ENCODE measurements at regions not wholly inside any gene's neighbourhood (a gene's known extent, or its start where the extent isn't known, plus 50 kb on each side); places are given as distances from the start of the nearest gene placed in this dataset.
A peak's percentile ranks its signal among the peaks of the same experiment; 100 is the strongest.
"Not testable (repeated sequence)": the region's sequence is repeated elsewhere in the genome, so short reads cannot be mapped to it uniquely, and the experiment has no call there.

- no peaks in the 10 kb centered on the region for H3K36me3 Mint-ChIP-seq
- no peaks in the 10 kb centered on the region for H3K4me1 Mint-ChIP-seq
- no peak for DNase-seq
- no peak for ATAC-seq
- H3K9me3 Mint-ChIP-seq: peaks cover 0 to 2% (median 0%) of the 10 kb centered on the region in 9 donors
- POLR2A ChIA-PET: no interaction called here
- no peak overlapping the region for H3K4me3 Mint-ChIP-seq
- no peak overlapping the region for H3K27ac Mint-ChIP-seq
- H3K27me3 Mint-ChIP-seq: no peaks in the 10 kb centered on the region
Observed at GRCh38 chrX:4560192-4560591, 846.7 kb upstream of the PRKX start.

- H3K36me3 Mint-ChIP-seq: no peaks in the 10 kb centered on the region
- H3K4me1 Mint-ChIP-seq: no peaks in the 10 kb centered on the region
- peaks cover 0 to under 1% (median 0%) of the 10 kb centered on the region in 5 donors for H3K27me3 Mint-ChIP-seq
- no peaks in the 10 kb centered on the region for H3K9me3 Mint-ChIP-seq
- no peak overlapping the region for H3K27ac Mint-ChIP-seq
- DNase-seq: no peak
- ATAC-seq: no peak
- POLR2A ChIA-PET: no interaction called here
- no peak overlapping the region for H3K4me3 Mint-ChIP-seq
Observed at GRCh38 chrX:4550018-4550417, 836.6 kb upstream of the PRKX start.

GRCh38 chrX:4547213-4547836 lies 833.9 kb upstream of the PRKX start:
- no peaks in the 10 kb centered on the region for H3K4me1 Mint-ChIP-seq
- H3K27ac Mint-ChIP-seq: no peak overlapping the region
- H3K27me3 Mint-ChIP-seq: peaks cover 0 to 6% (median 0%) of the 10 kb centered on the region in 5 donors
- peak in 6 of 10 donors; percentile 1 to 34 (median 14) for DNase-seq
- H3K36me3 Mint-ChIP-seq: no peaks in the 10 kb centered on the region
- POLR2A ChIA-PET: no interaction called here
- ATAC-seq: no peak
- H3K4me3 Mint-ChIP-seq: no peak overlapping the region
- no peaks in the 10 kb centered on the region for H3K9me3 Mint-ChIP-seq

GRCh38 chrX:4546178-4546577 lies 832.7 kb upstream of the PRKX start:
- H3K27me3 Mint-ChIP-seq: peaks cover 0 to 10% (median 0%) of the 10 kb centered on the region in 5 donors
- POLR2A ChIA-PET, H3K36me3 Mint-ChIP-seq, H3K4me3 Mint-ChIP-seq, H3K9me3 Mint-ChIP-seq, H3K4me1 Mint-ChIP-seq, ATAC-seq, H3K27ac Mint-ChIP-seq, DNase-seq: not testable (repeated sequence)

DNA sequence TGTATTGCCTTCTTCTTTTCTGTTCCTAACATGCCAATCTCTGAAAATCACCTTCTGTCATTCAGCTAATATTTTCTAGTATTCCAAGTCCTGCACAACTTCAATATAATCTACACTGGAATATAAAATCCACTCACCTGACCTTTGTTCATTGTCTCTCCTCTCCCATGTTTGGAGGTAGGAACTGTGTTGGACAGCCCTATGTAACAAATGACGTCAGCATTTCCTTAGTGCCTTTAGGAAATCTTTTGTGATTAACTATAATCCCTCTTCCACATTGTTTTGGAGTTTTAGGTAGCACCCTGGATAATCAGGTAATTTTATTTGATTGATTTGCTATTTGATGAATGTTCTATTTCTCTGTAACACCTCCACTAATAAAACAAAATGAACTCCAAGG lies 814.8 kb upstream of the PRKX start:
- Mint-ChIP-seq H3K4me1 (no peaks in the 10 kb centered on the region), H3K36me3 (no peaks in the 10 kb centered on the region), H3K27me3 (no peaks in the 10 kb centered on the region), H3K9me3 (peaks cover 0 to 1% (median 0%) of the 10 kb centered on the region in 9 donors), H3K27ac (no peak overlapping the region), H3K4me3 (no peak overlapping the region)
- POLR2A ChIA-PET: no interaction called here
- DNase-seq (no peak), ATAC-seq (no peak)

DNA sequence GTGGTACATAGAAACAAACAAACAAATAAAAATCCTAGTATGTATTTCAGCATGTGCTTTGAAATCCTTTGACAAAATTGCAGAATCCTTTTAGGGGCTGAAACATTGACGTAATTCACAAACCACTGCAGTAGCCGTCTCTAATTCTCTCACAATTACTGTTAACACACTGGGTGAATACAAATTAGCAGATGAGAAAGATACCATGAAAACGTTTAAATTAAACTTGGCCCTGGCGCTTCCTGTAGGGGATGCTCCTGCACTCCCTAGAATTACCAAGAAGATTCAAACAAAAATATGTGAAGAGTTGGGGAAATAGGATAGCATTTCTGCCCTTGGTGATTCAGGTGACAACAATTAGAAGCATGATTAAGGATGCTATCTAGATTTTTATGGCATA lies 772.5 kb upstream of the PRKX start:
- H3K4me3 Mint-ChIP-seq: no peak overlapping the region
- no peaks in the 10 kb centered on the region for H3K36me3 Mint-ChIP-seq
- no peaks in the 10 kb centered on the region for H3K4me1 Mint-ChIP-seq
- no peak overlapping the region for H3K27ac Mint-ChIP-seq
- ATAC-seq (no peak), DNase-seq (no peak)
- peaks cover 0 to 9% (median 0%) of the 10 kb centered on the region in 9 donors for H3K9me3 Mint-ChIP-seq
- H3K27me3 Mint-ChIP-seq: no peaks in the 10 kb centered on the region
- POLR2A ChIA-PET: no interaction called here

- H3K27me3 Mint-ChIP-seq: no peaks in the 10 kb centered on the region
- no peak for DNase-seq
- POLR2A ChIA-PET: no interaction called here
- peaks cover 0 to 11% (median 0%) of the 10 kb centered on the region in 9 donors for H3K9me3 Mint-ChIP-seq
- no peak overlapping the region for H3K4me3 Mint-ChIP-seq
- no peaks in the 10 kb centered on the region for H3K36me3 Mint-ChIP-seq
- no peak overlapping the region for H3K27ac Mint-ChIP-seq
- H3K4me1 Mint-ChIP-seq: no peaks in the 10 kb centered on the region
- no peak for ATAC-seq
Observed at GRCh38 chrX:4484266-4484665, 770.8 kb upstream of the PRKX start.

GRCh38 chrX:4451591-4451990 lies 738.1 kb upstream of the PRKX start:
- H3K36me3 Mint-ChIP-seq: peaks cover 0 to 15% (median 0%) of the 10 kb centered on the region in 3 donors
- H3K27me3 Mint-ChIP-seq: no peaks in the 10 kb centered on the region
- peaks cover 0 to 31% (median 7%) of the 10 kb centered on the region in 9 donors for H3K9me3 Mint-ChIP-seq
- POLR2A ChIA-PET: no interaction called here
- H3K27ac Mint-ChIP-seq: no peak overlapping the region
- no peaks in the 10 kb centered on the region for H3K4me1 Mint-ChIP-seq
- ATAC-seq: no peak
- H3K4me3 Mint-ChIP-seq: no peak overlapping the region
- DNase-seq: no peak

- ATAC-seq: no peak
- H3K36me3 Mint-ChIP-seq: peaks cover 0 to 15% (median 0%) of the 10 kb centered on the region in 3 donors
- H3K9me3 Mint-ChIP-seq: peaks cover 0 to 29% (median 7%) of the 10 kb centered on the region in 9 donors
- H3K27ac Mint-ChIP-seq: no peak overlapping the region
- POLR2A ChIA-PET: no interaction called here
- H3K4me3 Mint-ChIP-seq: no peak overlapping the region
- H3K27me3 Mint-ChIP-seq: no peaks in the 10 kb centered on the region
- H3K4me1 Mint-ChIP-seq: no peaks in the 10 kb centered on the region
- DNase-seq: no peak
Observed at GRCh38 chrX:4450177-4450576, 736.7 kb upstream of the PRKX start.

DNA sequence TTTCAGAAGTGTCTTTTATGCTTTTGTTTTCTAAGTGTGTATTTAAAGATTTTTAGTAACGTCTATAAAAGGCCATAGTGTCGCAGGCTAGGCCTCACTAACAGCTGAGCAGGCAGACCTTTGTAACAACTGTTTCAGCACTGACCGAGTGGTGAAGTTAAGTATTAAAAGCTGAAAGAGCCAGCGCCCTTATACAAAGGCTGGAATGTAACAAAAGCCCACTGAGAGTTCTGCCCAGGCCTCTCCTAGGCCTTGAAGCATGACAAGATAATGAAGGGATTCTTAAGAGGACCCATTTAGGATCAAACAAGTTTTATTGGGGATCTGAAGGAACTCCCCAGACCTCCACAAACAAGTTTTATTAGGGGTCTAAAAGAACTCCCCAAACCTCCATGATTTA lies 722.5 kb upstream of the PRKX start:
- POLR2A ChIA-PET: no interaction called here
- ATAC-seq: no peak
- Mint-ChIP-seq H3K27me3 (no peaks in the 10 kb centered on the region), H3K36me3 (no peaks in the 10 kb centered on the region), H3K4me3 (no peak overlapping the region), H3K4me1 (no peaks in the 10 kb centered on the region), H3K27ac (no peak overlapping the region), H3K9me3 (peaks cover 0 to 3% (median 0%) of the 10 kb centered on the region in 9 donors)
- no peak for DNase-seq

DNA sequence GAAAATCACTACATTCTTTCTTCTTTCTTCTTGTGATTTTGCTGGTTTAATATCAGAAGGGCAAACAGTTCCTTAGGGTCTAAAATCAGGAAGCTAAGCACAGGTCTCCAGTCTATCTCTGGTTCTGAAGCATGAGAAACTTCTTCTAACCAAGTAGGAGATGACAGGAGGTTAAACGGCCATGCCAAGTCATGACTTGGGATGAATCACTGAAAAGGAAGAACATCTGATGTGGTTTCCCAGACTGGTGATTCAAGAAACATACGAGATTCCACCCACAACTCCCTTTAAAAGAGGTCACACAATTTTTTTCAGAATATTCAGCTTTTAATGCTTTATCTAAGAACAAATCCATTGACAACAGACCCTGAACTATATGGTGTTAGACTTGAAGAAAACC lies 684.0 kb upstream of the PRKX start:
- no peak overlapping the region for H3K4me3 Mint-ChIP-seq
- POLR2A ChIA-PET: no interaction called here
- H3K4me1 Mint-ChIP-seq: no peaks in the 10 kb centered on the region
- ATAC-seq (no peak), DNase-seq (no peak)
- H3K27ac Mint-ChIP-seq: no peak overlapping the region
- H3K27me3 Mint-ChIP-seq: no peaks in the 10 kb centered on the region
- no peaks in the 10 kb centered on the region for H3K36me3 Mint-ChIP-seq
- peaks cover 0 to 14% (median 7%) of the 10 kb centered on the region in 9 donors for H3K9me3 Mint-ChIP-seq

GRCh38 chrX:4382273-4382672 lies 668.8 kb upstream of the PRKX start:
- Mint-ChIP-seq H3K36me3 (no peaks in the 10 kb centered on the region), H3K9me3 (peaks cover 0 to 26% (median 1%) of the 10 kb centered on the region in 9 donors), H3K27me3 (no peaks in the 10 kb centered on the region), H3K4me3 (no peak overlapping the region), H3K4me1 (no peaks in the 10 kb centered on the region), H3K27ac (no peak overlapping the region)
- ATAC-seq: no peak
- POLR2A ChIA-PET: no interaction called here
- DNase-seq: no peak

GRCh38 chrX:4380710-4381109 lies 667.3 kb upstream of the PRKX start:
- POLR2A ChIA-PET: no interaction called here
- ATAC-seq (no peak), DNase-seq (no peak)
- no peak overlapping the region for H3K27ac Mint-ChIP-seq
- H3K27me3 Mint-ChIP-seq: no peaks in the 10 kb centered on the region
- H3K36me3 Mint-ChIP-seq: no peaks in the 10 kb centered on the region
- H3K4me1 Mint-ChIP-seq: no peaks in the 10 kb centered on the region
- peaks cover 0 to 24% (median 1%) of the 10 kb centered on the region in 9 donors for H3K9me3 Mint-ChIP-seq
- no peak overlapping the region for H3K4me3 Mint-ChIP-seq

- no peaks in the 10 kb centered on the region for H3K27me3 Mint-ChIP-seq
- no peak overlapping the region for H3K4me3 Mint-ChIP-seq
- H3K9me3 Mint-ChIP-seq: peaks cover 0 to 21% (median 1%) of the 10 kb centered on the region in 9 donors
- no peaks in the 10 kb centered on the region for H3K36me3 Mint-ChIP-seq
- POLR2A ChIA-PET: no interaction called here
- H3K4me1 Mint-ChIP-seq: no peaks in the 10 kb centered on the region
- DNase-seq (no peak), ATAC-seq (no peak)
- H3K27ac Mint-ChIP-seq: no peak overlapping the region
Observed at GRCh38 chrX:4379071-4379470, 665.6 kb upstream of the PRKX start.
